ENCODE measurements at regions not wholly inside any gene's neighbourhood (a gene's known extent, or its start where the extent isn't known, plus 50 kb on each side); places are given as distances from the start of the nearest gene placed in this dataset.

DNA sequence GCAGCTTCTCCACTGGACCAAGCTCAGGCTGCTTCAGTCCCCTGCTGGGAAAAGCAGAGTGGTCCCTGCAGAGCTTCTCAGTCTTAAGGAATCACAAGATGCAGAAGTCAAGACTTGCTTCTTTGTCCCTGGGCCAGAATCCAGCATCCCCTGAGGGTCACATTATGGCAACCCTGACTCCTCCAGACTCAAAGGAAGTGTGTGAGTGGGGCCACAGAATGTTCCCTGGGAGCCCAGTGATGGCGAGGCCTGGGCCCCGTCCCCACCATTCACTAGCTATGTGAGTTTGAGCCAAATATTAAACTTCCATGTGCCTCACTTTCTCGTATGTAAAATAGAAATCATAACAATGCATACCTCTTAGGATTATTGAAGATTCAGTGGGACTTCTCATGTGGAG, 122.2 kb upstream of the NCAM1 start (continued):
- TF ChIP-seq, protein P1, sequence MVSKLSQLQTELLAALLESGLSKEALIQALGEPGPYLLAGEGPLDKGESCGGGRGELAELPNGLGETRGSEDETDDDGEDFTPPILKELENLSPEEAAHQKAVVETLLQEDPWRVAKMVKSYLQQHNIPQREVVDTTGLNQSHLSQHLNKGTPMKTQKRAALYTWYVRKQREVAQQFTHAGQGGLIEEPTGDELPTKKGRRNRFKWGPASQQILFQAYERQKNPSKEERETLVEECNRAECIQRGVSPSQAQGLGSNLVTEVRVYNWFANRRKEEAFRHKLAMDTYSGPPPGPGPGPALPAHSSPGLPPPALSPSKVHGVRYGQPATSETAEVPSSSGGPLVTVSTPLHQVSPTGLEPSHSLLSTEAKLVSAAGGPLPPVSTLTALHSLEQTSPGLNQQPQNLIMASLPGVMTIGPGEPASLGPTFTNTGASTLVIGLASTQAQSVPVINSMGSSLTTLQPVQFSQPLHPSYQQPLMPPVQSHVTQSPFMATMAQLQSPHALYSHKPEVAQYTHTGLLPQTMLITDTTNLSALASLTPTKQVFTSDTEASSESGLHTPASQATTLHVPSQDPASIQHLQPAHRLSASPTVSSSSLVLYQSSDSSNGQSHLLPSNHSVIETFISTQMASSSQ (IDR thresholded peaks at IDR 0.05; ENCODE audit: low read depth), result no peak
- TF ChIP-seq, protein P1 (CRISPR knock-in tag; IDR thresholded peaks at IDR 0.05; ENCODE audit: borderline replicate concordance), result no peak
- TF ChIP-seq NCOA5 (CRISPR knock-in tag; IDR thresholded peaks at IDR 0.05) (no peak), CREM (IDR thresholded peaks at IDR 0.05) (no peak), CREM (CRISPR knock-in tag; IDR thresholded peaks at IDR 0.05) (no peak), ZFP36 (IDR thresholded peaks at IDR 0.05; ENCODE audit: borderline replicate concordance, low read depth, low read length, partially characterized antibody) (no peak), KLF15 (CRISPR knock-in tag; IDR thresholded peaks at IDR 0.05; ENCODE audit: borderline replicate concordance) (no peak), MTF1 (CRISPR knock-in tag; IDR thresholded peaks at IDR 0.05) (no peak), SNRNP70 (IDR thresholded peaks at IDR 0.05; ENCODE audit: low read depth, low read length) (no peak), ZNF225 (CRISPR knock-in tag; IDR thresholded peaks at IDR 0.05) (no peak), SP140L (CRISPR knock-in tag; IDR thresholded peaks at IDR 0.05; ENCODE audit: borderline replicate concordance) (no peak), ZNF777 (CRISPR knock-in tag; IDR thresholded peaks at IDR 0.05) (no peak)
- TF ChIP-seq, protein P2, sequence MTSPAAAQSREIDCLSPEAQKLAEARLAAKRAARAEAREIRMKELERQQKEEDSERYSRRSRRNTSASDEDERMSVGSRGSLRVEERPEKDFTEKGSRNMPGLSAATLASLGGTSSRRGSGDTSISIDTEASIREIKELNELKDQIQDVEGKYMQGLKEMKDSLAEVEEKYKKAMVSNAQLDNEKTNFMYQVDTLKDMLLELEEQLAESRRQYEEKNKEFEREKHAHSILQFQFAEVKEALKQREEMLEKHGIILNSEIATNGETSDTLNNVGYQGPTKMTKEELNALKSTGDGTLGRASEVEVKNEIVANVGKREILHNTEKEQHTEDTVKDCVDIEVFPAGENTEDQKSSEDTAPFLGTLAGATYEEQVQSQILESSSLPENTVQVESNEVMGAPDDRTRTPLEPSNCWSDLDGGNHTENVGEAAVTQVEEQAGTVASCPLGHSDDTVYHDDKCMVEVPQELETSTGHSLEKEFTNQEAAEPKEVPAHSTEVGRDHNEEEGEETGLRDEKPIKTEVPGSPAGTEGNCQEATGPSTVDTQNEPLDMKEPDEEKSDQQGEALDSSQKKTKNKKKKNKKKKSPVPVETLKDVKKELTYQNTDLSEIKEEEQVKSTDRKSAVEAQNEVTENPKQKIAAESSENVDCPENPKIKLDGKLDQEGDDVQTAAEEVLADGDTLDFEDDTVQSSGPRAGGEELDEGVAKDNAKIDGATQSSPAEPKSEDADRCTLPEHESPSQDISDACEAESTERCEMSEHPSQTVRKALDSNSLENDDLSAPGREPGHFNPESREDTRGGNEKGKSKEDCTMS (CRISPR knock-in tag; conservative IDR thresholded peaks at IDR 0.05), result no peak
- TF ChIP-seq, protein P3, sequence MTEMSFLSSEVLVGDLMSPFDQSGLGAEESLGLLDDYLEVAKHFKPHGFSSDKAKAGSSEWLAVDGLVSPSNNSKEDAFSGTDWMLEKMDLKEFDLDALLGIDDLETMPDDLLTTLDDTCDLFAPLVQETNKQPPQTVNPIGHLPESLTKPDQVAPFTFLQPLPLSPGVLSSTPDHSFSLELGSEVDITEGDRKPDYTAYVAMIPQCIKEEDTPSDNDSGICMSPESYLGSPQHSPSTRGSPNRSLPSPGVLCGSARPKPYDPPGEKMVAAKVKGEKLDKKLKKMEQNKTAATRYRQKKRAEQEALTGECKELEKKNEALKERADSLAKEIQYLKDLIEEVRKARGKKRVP (CRISPR knock-in tag; IDR thresholded peaks at IDR 0.05), result no peak
- TF ChIP-seq, protein P4, sequence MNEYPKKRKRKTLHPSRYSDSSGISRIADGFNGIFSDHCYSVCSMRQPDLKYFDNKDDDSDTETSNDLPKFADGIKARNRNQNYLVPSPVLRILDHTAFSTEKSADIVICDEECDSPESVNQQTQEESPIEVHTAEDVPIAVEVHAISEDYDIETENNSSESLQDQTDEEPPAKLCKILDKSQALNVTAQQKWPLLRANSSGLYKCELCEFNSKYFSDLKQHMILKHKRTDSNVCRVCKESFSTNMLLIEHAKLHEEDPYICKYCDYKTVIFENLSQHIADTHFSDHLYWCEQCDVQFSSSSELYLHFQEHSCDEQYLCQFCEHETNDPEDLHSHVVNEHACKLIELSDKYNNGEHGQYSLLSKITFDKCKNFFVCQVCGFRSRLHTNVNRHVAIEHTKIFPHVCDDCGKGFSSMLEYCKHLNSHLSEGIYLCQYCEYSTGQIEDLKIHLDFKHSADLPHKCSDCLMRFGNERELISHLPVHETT (CRISPR knock-in tag; conservative IDR thresholded peaks at IDR 0.05), result no peak

Data from HepG2 (cell line).